Heart left ventricle (tissue), 16 donors: ENCODE measurements at regions not wholly inside any gene's neighbourhood (a gene's known extent, or its start where the extent isn't known, plus 50 kb on each side); places are given as distances from the start of the nearest gene placed in this dataset.
A peak's percentile ranks its signal among the peaks of the same experiment; 100 is the strongest.

ENCODE experiments used
- ATAC-seq, 4 donors: fragments of 200-7000 bp; cut with Tn5 transposase; one replicate each; pipeline ENCODE4 v1.9.1; 2020 to 2022; ENCODE audit warnings: moderate library complexity in 4 of 4, mild to moderate bottlenecking in 3 of 4, moderate number of reproducible peaks in 1 of 4
- DNase-seq, 5 donors: peaks; one replicate each; pipeline ENCODE4 v3.0.0-alpha.2; 2020
- H3K27ac ChIP-seq, 12 donors: fragments of 200-600 bp; sonication (generic) in 4 of 12; one replicate each; pipeline versions ENCODE4 v1.5.0 to v1.8.0; 2016 to 2022; ENCODE audit warnings: mild to moderate bottlenecking in 2 of 12
- H3K27me3 ChIP-seq, 9 donors: fragments of 200-600 bp; sonication (generic) in 2 of 9; one replicate each; pipeline versions ENCODE4 v1.5.1 to v1.8.0; 2016 to 2022; ENCODE audit warnings: mild to moderate bottlenecking in 3 of 9
- H3K36me3 ChIP-seq, 9 donors: fragments of 200-600 bp; sonication (generic) in 2 of 9; one replicate each; pipeline versions ENCODE4 v1.5.0 to v1.8.0; 2018 to 2022; ENCODE audit warnings: mild to moderate bottlenecking in 2 of 9
- H3K4me1 ChIP-seq, 12 donors: fragments of 200-600 bp; sonication (generic) in 4 of 12; one replicate each; pipeline versions ENCODE4 v1.5.0 to v1.8.0; 2016 to 2022; ENCODE audit warnings: mild to moderate bottlenecking in 3 of 12
- H3K4me3 ChIP-seq, 12 donors: fragments of 200-600 bp; sonication (generic) in 4 of 12; one replicate each; pipeline versions ENCODE4 v1.5.0 to v1.8.0; 2017 to 2022; ENCODE audit warnings: mild to moderate bottlenecking in 9 of 12, moderate library complexity in 4 of 12
- H3K9me3 ChIP-seq, 12 donors: fragments of 200-600 bp; sonication (generic) in 4 of 12; one replicate each; pipeline versions ENCODE4 v1.5.0 to v1.8.0; 2016 to 2022; ENCODE audit warnings: mild to moderate bottlenecking in 1 of 12
- POLR2A ChIP-seq, 2 donors: fragments of 450-650 bp; IDR thresholded peaks; one replicate each; pipeline ENCODE4 v1.6.1; 2017; ENCODE audit warnings: antibody characterized with exemption in 2 of 2, mild to moderate bottlenecking in 2 of 2, moderate library complexity in 2 of 2
- WGBS, 4 donors: extraction: QIAGEN DNeasy Blood & Tissue Kit in 2 of 4; methylation state at CpG; one replicate each; pipeline versions ENCODE4 v1.1.5 to v1.1.7; 2013 to 2018; 5-methylcytosine and 5-hydroxymethylcytosine counted together
- intact Hi-C, 10 donors: fragments of 100-400 bp; cut with DNase I; formaldehyde crosslinking; loops; one replicate each; pipeline versions ENCODE4 v1.11.1 to v1.14.2; 2022
- TF ChIP-seq, protein P1 (sequence below), 12 donors: fragments of 200-600 bp; sonication (generic) in 4 of 12; IDR thresholded peaks; one replicate each; pipeline versions ENCODE4 v1.5.0 to v1.8.0; 2018 to 2022; ENCODE audit warnings: antibody characterized with exemption in 12 of 12, mild to moderate bottlenecking in 5 of 12
- donor health status: ischemic (EF 13 %, LVEDD 7.1; RV severe dilation, severe dysfunction).
- donor health status: healthy with polysubstance abuse.
- donor health status: DM: no; HTN: yes; CAD: no.
- donor health status: DM: no; HTN: no; CAD: no.
- donor health status: ischemic (EF 25% LVEDD 6.9; RV normal size, moderate dysfunction).
- donor health status: ischemic (EF 25% LVEDD 5.7; RV mildly dilated, moderate dysfunction).
- donor health status: healthy.
- donor health status: DM: yes; HTN: yes; CAD: no.
- donor health status: ischemic (EF 35%, LVEDD 5.7; RV mildly dilated, moderate dysfunction).
- donor health status: nonischemic (EF 11% LVEDD 7.7; RV severe dilation, severe dysfunction).
- donor health status: DM: yes; HTN: yes; CAD: no.
- donor health status: PGD.
- donor health status: ischemic (EF 29% LVEDD 5.4; RV normal size, mild dysfunction).
- donor health status: nonischemic (EF 23%, LVEDD 6.1; RV moderate dilation, normal function).

DNA sequence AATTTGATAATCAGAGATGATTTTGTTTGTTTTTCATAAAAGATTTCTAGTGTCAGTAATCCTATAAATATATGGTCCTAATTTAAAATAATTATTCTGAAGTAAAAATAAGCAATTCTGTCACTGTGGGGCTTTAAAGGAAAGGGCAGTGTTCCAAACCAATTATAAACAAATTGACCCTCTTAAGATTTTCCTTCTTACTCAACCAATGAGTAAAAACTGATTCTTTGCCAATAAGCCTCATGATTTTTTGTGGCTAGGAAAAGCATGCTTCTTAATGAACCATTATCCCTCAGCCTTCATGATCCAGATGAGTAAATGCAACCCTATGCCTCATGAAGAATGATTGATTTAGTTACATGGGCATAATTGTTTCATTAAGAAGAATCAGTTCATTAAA, 1010.4 kb downstream of the ADGRL3 start:
- Histone ChIP-seq H3K27ac (no peak overlapping the region), H3K36me3 (no peaks in the 10 kb centered on the region), H3K4me3 (no peak overlapping the region), H3K27me3 (no peaks in the 10 kb centered on the region), H3K9me3 (no peaks in the 10 kb centered on the region), H3K4me1 (peaks cover 0 to 10% (median 0%) of the 10 kb centered on the region in 12 donors)
- DNase-seq: no peak
- TF ChIP-seq POLR2A (IDR thresholded peaks at IDR 0.05): no peak
- ATAC-seq: no peak
- intact Hi-C loops: no loop called here

DNA sequence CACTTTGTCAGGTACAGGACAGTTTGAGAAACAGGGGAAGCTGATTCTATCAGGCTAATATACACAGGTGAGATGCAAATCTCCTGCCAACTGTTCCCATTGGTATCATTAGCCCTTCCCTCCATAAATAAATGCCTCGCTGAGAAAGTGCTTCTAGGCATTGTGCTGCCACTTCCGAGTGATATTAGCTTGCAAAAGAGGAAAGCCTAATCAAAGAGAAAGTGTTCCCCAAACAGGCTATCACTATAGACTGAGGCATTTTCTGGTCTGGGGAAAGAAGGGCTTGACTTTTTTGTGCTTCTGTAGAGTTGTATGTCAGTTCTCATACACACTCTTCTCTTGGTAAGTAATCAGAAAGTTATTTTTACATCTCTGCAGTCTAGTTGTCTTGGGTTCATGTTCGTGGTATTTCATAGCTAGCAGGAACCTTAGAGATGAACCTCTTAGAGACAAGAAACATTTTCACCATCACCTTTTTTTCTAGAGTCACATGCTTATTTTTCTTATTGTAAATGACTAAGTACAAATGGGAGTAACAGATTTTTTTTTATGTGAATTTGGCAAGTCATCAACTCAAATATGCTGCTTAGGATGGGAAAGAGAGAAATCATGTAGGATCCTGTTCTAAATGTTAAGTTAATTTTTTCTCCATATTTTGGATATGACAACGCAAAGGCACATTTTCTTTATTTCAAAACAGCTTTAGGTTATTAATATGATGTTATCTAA, 1009.8 kb downstream of the ADGRL3 start:
- intact Hi-C loops: no loop called here
- TF ChIP-seq, protein P1, sequence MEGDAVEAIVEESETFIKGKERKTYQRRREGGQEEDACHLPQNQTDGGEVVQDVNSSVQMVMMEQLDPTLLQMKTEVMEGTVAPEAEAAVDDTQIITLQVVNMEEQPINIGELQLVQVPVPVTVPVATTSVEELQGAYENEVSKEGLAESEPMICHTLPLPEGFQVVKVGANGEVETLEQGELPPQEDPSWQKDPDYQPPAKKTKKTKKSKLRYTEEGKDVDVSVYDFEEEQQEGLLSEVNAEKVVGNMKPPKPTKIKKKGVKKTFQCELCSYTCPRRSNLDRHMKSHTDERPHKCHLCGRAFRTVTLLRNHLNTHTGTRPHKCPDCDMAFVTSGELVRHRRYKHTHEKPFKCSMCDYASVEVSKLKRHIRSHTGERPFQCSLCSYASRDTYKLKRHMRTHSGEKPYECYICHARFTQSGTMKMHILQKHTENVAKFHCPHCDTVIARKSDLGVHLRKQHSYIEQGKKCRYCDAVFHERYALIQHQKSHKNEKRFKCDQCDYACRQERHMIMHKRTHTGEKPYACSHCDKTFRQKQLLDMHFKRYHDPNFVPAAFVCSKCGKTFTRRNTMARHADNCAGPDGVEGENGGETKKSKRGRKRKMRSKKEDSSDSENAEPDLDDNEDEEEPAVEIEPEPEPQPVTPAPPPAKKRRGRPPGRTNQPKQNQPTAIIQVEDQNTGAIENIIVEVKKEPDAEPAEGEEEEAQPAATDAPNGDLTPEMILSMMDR (IDR thresholded peaks at IDR 0.05): no peak
- no peak for DNase-seq
- Histone ChIP-seq H3K9me3 (no peaks in the 10 kb centered on the region), H3K4me3 (no peak overlapping the region), H3K27ac (no peak overlapping the region), H3K36me3 (no peaks in the 10 kb centered on the region), H3K27me3 (no peaks in the 10 kb centered on the region), H3K4me1 (peaks cover 0 to 10% (median 0%) of the 10 kb centered on the region in 12 donors)
- WGBS, 4 donors: 40 to 54% (median 44%) methylated on average over 4 of the region's 4 CpGs
- ATAC-seq: peak; percentile 30 to 55 (median 39)

DNA sequence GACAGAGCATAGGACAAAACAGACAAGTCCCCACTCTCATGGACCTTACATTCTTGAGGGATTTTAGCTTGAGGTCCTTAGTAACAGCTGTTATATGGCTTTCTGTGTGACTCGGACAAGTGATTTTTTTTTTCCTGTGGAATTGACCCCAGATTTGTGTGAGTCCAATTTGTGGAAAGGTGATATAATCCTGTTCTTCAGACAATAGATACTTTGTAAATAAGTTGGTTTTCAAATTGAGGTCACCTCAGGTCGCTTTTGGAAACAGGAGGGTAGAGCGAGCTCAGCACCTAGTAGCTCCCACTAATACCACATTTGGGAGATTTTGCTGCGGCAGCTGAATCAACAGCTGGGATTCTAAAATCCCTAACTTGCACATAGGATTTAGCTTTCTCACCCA, 1008.8 kb downstream of the ADGRL3 start:
- ATAC-seq: no peak
- intact Hi-C loops: no loop called here
- DNase-seq: no peak
- H3K36me3 ChIP-seq: no peaks in the 10 kb centered on the region
- H3K4me3 ChIP-seq: no peak overlapping the region
- H3K27ac ChIP-seq: no peak overlapping the region
- H3K9me3 ChIP-seq: no peaks in the 10 kb centered on the region
- WGBS, 4 donors: 77 to 88% (median 84%) methylated on average over 4 of the region's 4 CpGs
- H3K27me3 ChIP-seq: no peaks in the 10 kb centered on the region
- no peak for TF ChIP-seq POLR2A (IDR thresholded peaks at IDR 0.05)
- TF ChIP-seq, protein P1 (IDR thresholded peaks at IDR 0.05): no peak
- H3K4me1 ChIP-seq: peaks cover 0 to 10% (median under 1%) of the 10 kb centered on the region in 12 donors

DNA sequence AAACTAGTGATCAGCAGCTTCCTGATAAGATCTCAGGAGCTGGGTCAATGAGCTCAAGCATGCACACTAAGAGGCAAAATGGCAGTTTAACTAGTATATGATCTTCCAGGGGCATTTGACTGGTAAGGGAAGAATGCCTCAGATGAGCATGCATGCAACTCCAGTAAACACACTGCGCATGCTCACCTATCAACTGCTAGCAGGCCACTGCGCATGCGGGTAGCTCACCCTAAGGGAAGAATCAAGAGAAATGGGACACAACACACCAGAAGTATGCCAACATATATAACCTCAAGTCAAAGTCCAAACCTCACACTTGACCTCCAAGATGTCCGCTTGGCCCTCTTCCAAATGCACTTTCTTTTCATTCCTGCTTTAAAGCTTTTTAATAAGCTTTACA, 1004.0 kb downstream of the ADGRL3 start:
- Histone ChIP-seq H3K27me3 (no peaks in the 10 kb centered on the region), H3K9me3 (no peaks in the 10 kb centered on the region), H3K4me1 (peaks cover 0 to 16% (median 0%) of the 10 kb centered on the region in 12 donors), H3K36me3 (no peaks in the 10 kb centered on the region), H3K27ac (no peak overlapping the region), H3K4me3 (no peak overlapping the region)
- no peak for TF ChIP-seq POLR2A (IDR thresholded peaks at IDR 0.05)
- TF ChIP-seq, protein P1 (IDR thresholded peaks at IDR 0.05): no peak
- intact Hi-C loops: no loop called here
- WGBS, 4 donors: 94 to 97% (median 95%) methylated on average over 4 of the region's 4 CpGs
- ATAC-seq (no peak), DNase-seq (no peak)
